T-cell (primary cell): ENCODE measurements at regions not wholly inside any gene's neighbourhood (a gene's known extent, or its start where the extent isn't known, plus 50 kb on each side); places are given as distances from the start of the nearest gene placed in this dataset.
"Not testable (repeated sequence)": the region's sequence is repeated elsewhere in the genome, so short reads cannot be mapped to it uniquely, and the experiment has no call there.

Experiments
- ATAC-seq, 4 experiments: fragments of 200-7000 bp in 3 of 4; fragments of 150-1000 bp in 1 of 4; cut with Tn5 transposase; replicated peaks in 1 of 4; 1 replicate in 3 of 4; 2 replicates in 1 of 4; pipeline ENCODE4 v1.10.0; 2021; ENCODE audit warnings: moderate library complexity in 3 of 4, mild to moderate bottlenecking in 2 of 4, moderate number of reproducible peaks in 1 of 4
- CTCF ChIA-PET, 2 donors: fragments of 300-600 bp; sonication (Branson Sonifier 250); formaldehyde crosslinking; loops; one replicate each; lab custom pipeline; 2022; ENCODE audit warnings: antibody characterized with exemption in 2 of 2; lab: Charles Lee
- POLR2A ChIA-PET, 2 donors: fragments of 300-600 bp; sonication (Branson Sonifier 250); formaldehyde crosslinking; loops; one replicate each; lab custom pipeline; 2022; ENCODE audit warnings: antibody characterized with exemption in 2 of 2; lab: Charles Lee
- DNase-seq, 35 experiments: peaks; one replicate each; pipeline versions ENCODE4 v3.0.0 to v3.0.0-alpha.2; 2013 to 2023
- H3K27ac ChIP-seq: one replicate; pipeline ENCODE4 v1.5.1; 2013; ENCODE audit warnings: low read length
- H3K27me3 ChIP-seq, 2 experiments: replicated peaks in 1 of 2; 1 replicate in 1 of 2; 2 replicates in 1 of 2; pipeline versions ENCODE4 v1.6.1 to v1.7.0; 2013; ENCODE audit warnings: low read length in 1 of 2, mixed read lengths in 1 of 2; ENCODE audit not compliant: control insufficient read depth in 2 of 2, insufficient read depth in 2 of 2; ENCODE audit errors: extremely low read depth in 1 of 2
- H3K36me3 ChIP-seq, 2 donors: 1 replicate in 1 of 2; 2 replicates in 1 of 2; pipeline versions ENCODE4 v1.6.1 to v1.7.0; 2013; ENCODE audit warnings: low read length in 1 of 2; ENCODE audit not compliant: control insufficient read depth in 2 of 2, insufficient read depth in 1 of 2; ENCODE audit errors: extremely low read depth in 1 of 2
- H3K4me1 ChIP-seq, 2 experiments: 1 replicate in 1 of 2; 2 replicates in 1 of 2; pipeline versions ENCODE4 v1.6.1 to v1.7.0; 2013; ENCODE audit warnings: low read length in 2 of 2, mixed read lengths in 1 of 2; ENCODE audit not compliant: insufficient read depth in 2 of 2, control insufficient read depth in 1 of 2; ENCODE audit errors: extremely low read depth in 1 of 2
- H3K4me3 ChIP-seq, 2 donors: 1 replicate in 1 of 2; 2 replicates in 1 of 2; pipeline versions ENCODE4 v1.5.1 to v1.7.0; 2013; ENCODE audit warnings: mild to moderate bottlenecking in 2 of 2, low read length in 1 of 2, moderate library complexity in 1 of 2; ENCODE audit not compliant: control insufficient read depth in 1 of 2; ENCODE audit errors: extremely low read depth in 1 of 2
- H3K9me3 ChIP-seq: 2 replicates; pipeline ENCODE4 v1.7.0; 2013
- H3K27ac Mint-ChIP-seq, 2 donors: one replicate each; pipeline ENCODE4 v1.8.0; 2020 to 2021; ENCODE audit warnings: mild to moderate bottlenecking in 2 of 2, mixed read lengths in 2 of 2
- H3K27me3 Mint-ChIP-seq, 2 donors: one replicate each; pipeline ENCODE4 v1.8.0; 2021 to 2022; ENCODE audit warnings: mixed read lengths in 2 of 2
- H3K36me3 Mint-ChIP-seq: one replicate; pipeline ENCODE4 v1.8.0; 2021; ENCODE audit warnings: mixed read lengths
- H3K4me1 Mint-ChIP-seq, 3 donors: one replicate each; pipeline ENCODE4 v1.8.0; 2020 to 2022; ENCODE audit warnings: mixed read lengths in 3 of 3, mild to moderate bottlenecking in 1 of 3
- H3K4me3 Mint-ChIP-seq, 3 donors: one replicate each; pipeline ENCODE4 v1.8.0; 2020 to 2022; ENCODE audit warnings: mild to moderate bottlenecking in 3 of 3, mixed read lengths in 3 of 3, moderate library complexity in 3 of 3
- H3K9me3 Mint-ChIP-seq, 3 donors: one replicate each; pipeline ENCODE4 v1.8.0; 2020 to 2022; ENCODE audit warnings: mixed read lengths in 3 of 3
- WGBS: methylation state at CpG from one replicate; pipeline ENCODE4 v1.1.5; 2013; ENCODE audit warnings: missing lambda C conversion rate; ENCODE audit not compliant: insufficient coverage; 5-methylcytosine and 5-hydroxymethylcytosine counted together

DNA sequence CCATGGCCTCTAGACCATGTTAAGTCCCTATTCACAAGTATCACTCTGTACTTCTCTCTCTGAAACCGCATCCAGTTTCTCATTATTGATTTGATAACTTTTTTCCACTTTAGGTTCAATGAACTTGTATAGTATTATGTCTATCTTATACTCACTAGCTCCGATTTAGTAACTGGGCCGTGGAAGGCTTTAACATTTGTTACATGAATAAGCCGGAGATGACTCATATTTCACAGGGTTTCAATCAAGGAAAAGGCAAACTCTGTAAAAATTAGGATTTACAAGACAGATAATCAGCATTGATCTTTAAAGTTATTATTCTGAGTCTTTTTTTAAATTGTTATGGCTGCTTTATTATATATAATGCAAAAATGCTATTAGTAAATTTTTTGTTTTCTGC lies 662.2 kb upstream of the CNTN5 start:
- H3K36me3 ChIP-seq, result no peaks in the 10 kb centered on the region
- Mint-ChIP-seq H3K27ac (no peak overlapping the region), H3K4me3 (no peak overlapping the region), H3K27me3 (no peaks in the 10 kb centered on the region), H3K9me3 (peaks cover 4 to 10% (median 6%) of the 10 kb centered on the region in 3 donors), H3K4me1 (no peaks in the 10 kb centered on the region), H3K36me3 (no peaks in the 10 kb centered on the region)
- H3K27me3 ChIP-seq, result no peaks in the 10 kb centered on the region
- no peak overlapping the region for H3K4me3 ChIP-seq
- no CpG with 5 or more reads among the region's 4 CpGs for WGBS
- ATAC-seq (no peak), DNase-seq (no peak)
- ChIA-PET CTCF (no interaction called here), POLR2A (no interaction called here)
- no peak overlapping the region for H3K27ac ChIP-seq
- no peaks in the 10 kb centered on the region for H3K4me1 ChIP-seq
- H3K9me3 ChIP-seq, result no peaks in the 10 kb centered on the region

DNA sequence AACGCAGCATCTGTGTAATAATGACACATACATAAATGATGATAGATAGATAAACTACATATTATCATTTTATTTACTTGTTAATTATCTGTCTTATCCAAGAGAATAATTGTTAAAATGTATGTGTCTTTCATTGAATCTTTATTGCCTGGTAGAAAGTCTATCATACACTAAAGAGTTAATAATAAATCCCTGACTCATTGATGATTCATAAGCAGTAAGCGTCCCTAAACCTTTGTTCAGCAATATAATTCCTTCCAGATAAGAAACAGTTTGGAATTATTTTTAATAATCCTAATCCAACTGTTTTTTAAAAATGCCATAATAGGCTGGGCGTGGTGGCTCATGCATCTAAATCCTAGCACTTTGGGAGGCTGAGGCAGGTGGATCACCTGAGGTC lies 655.6 kb upstream of the CNTN5 start:
- H3K27me3 ChIP-seq, result no peaks in the 10 kb centered on the region
- H3K9me3 ChIP-seq, result no peaks in the 10 kb centered on the region
- H3K27ac ChIP-seq, result no peak overlapping the region
- ChIA-PET POLR2A (no interaction called here), CTCF (no interaction called here)
- Mint-ChIP-seq H3K27ac (no peak overlapping the region), H3K27me3 (no peaks in the 10 kb centered on the region), H3K4me3 (no peak overlapping the region), H3K4me1 (no peaks in the 10 kb centered on the region), H3K9me3 (peaks cover 6 to 20% (median 7%) of the 10 kb centered on the region in 3 donors), H3K36me3 (no peaks in the 10 kb centered on the region)
- ATAC-seq, result no peak
- H3K4me1 ChIP-seq, result no peaks in the 10 kb centered on the region
- no peak overlapping the region for H3K4me3 ChIP-seq
- no CpG with 5 or more reads among the region's 3 CpGs for WGBS
- H3K36me3 ChIP-seq, result no peaks in the 10 kb centered on the region
- no peak for DNase-seq

- Mint-ChIP-seq H3K27ac (no peak overlapping the region), H3K36me3 (no peaks in the 10 kb centered on the region), H3K4me3 (no peak overlapping the region), H3K4me1 (no peaks in the 10 kb centered on the region), H3K27me3 (no peaks in the 10 kb centered on the region), H3K9me3 (peaks cover 6 to 21% (median 7%) of the 10 kb centered on the region in 3 donors)
- Histone ChIP-seq H3K27me3 (no peaks in the 10 kb centered on the region), H3K4me3 (no peak overlapping the region), H3K27ac (no peak overlapping the region), H3K36me3 (no peaks in the 10 kb centered on the region), H3K9me3 (no peaks in the 10 kb centered on the region), H3K4me1 (no peaks in the 10 kb centered on the region)
- ChIA-PET CTCF (no interaction called here), POLR2A (no interaction called here)
- no peak for DNase-seq
- no peak for ATAC-seq
- no CpG with 5 or more reads among the region's 2 CpGs for WGBS
Measured at GRCh38 chr11:98365941-98366340, 654.8 kb upstream of the CNTN5 start.

DNA sequence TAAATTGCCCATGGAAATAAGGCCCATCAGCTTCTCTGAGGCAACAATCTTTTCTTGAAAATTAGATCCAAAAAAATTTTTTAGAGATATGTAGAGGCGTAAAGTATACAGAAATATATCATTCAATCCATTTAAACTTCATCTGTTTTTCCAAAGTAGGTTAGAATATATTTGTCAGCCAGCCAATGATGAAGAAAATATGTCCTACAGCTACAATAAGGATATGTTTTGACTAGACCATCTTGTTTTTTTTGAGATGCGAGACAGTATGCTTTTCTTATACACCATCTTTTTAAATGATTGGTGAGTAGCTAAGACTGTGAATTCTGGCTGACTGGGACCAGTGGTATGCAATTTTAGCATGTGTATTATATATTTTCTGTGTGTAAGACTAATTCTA lies 630.4 kb upstream of the CNTN5 start:
- no CpG with 5 or more reads among the region's 2 CpGs for whole genome bisulfite sequencing
- H3K4me1 Mint-ChIP-seq, result no peaks in the 10 kb centered on the region

DNA sequence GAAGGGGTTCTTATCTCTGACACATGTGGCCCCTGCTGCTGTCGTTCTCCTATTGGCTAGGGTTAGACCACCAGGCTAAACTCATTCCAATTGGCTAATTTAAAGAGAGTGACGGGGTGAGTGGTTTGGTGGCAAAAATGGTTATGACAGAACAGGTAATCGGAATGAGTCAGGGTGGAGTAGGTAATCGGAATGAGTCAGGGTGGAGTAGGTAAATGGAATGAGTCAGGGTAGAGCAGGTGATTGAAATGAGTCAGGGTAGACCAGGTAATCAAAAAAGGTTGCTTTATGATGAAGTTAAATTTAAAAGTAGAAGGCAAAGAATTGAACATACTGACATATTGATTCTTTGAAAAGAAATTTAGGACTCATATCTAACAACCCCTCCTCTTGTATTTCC lies 626.2 kb upstream of the CNTN5 start:
- H3K4me3 ChIP-seq, H3K9me3 ChIP-seq, H3K27me3 Mint-ChIP-seq, H3K27ac Mint-ChIP-seq, H3K27ac ChIP-seq, H3K4me1 Mint-ChIP-seq, H3K36me3 Mint-ChIP-seq, H3K4me1 ChIP-seq, H3K36me3 ChIP-seq, POLR2A ChIA-PET, H3K27me3 ChIP-seq, H3K4me3 Mint-ChIP-seq, ATAC-seq, DNase-seq: not testable (repeated sequence)
- WGBS, result 78% methylated on average over 3 of the region's 4 CpGs
- CTCF ChIA-PET, result interaction anchor here in 1 of 2 donors (0.6 kb wide), 1 partner anchor 645 kb away, joined by 3 read pairs; no protein-coding TSS in a partner anchor
- H3K9me3 Mint-ChIP-seq, result peaks cover 0 to 26% (median 22%) of the 10 kb centered on the region in 3 donors

More for the DNA sequence above, 630.4 kb upstream of the CNTN5 start:
- no peak for DNase-seq
- Mint-ChIP-seq H3K9me3 (peaks cover 0 to 27% (median 16%) of the 10 kb centered on the region in 3 donors), H3K27me3 (no peaks in the 10 kb centered on the region), H3K4me3 (no peak overlapping the region), H3K27ac (no peak overlapping the region), H3K36me3 (no peaks in the 10 kb centered on the region)
- Histone ChIP-seq H3K36me3 (no peaks in the 10 kb centered on the region), H3K4me1 (no peaks in the 10 kb centered on the region), H3K27me3 (no peaks in the 10 kb centered on the region), H3K4me3 (no peak overlapping the region), H3K27ac (no peak overlapping the region), H3K9me3 (no peaks in the 10 kb centered on the region)
- POLR2A ChIA-PET, result no interaction called here
- CTCF ChIA-PET, result no interaction called here
- ATAC-seq, result no peak

GRCh38 chr11:98398508-98398907 lies 622.2 kb upstream of the CNTN5 start:
- ATAC-seq (no peak), DNase-seq (no peak)
- ChIA-PET CTCF (no interaction called here), POLR2A (no interaction called here)
- Mint-ChIP-seq H3K36me3 (no peaks in the 10 kb centered on the region), H3K4me3 (no peak overlapping the region), H3K27me3 (no peaks in the 10 kb centered on the region), H3K4me1 (no peaks in the 10 kb centered on the region), H3K27ac (no peak overlapping the region), H3K9me3 (peaks cover 1 to 22% (median 20%) of the 10 kb centered on the region in 3 donors)
- H3K4me3 ChIP-seq, result no peak overlapping the region
- no peaks in the 10 kb centered on the region for H3K4me1 ChIP-seq
- no peaks in the 10 kb centered on the region for H3K36me3 ChIP-seq
- H3K9me3 ChIP-seq, result no peaks in the 10 kb centered on the region
- H3K27ac ChIP-seq, result no peak overlapping the region
- no peaks in the 10 kb centered on the region for H3K27me3 ChIP-seq

DNA sequence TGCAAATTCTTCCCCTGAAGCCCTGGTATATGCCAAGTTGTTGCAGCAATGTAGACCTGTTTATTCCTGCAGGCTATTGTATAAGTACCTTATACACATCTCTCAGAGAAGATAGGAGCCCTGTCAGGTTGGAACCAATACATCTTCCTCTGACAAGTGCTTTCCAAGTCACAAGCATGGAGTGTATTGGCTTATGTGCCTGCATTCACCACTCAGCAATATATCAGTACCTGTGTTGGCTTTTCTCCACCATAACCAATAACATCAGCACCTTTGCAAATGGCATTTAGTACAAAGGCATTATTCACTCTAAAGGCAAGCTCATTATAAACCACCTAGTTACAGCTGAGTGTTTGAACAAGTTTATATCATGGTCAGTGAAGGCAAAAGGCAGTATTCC lies 611.7 kb upstream of the CNTN5 start:
- Histone ChIP-seq H3K9me3 (no peaks in the 10 kb centered on the region), H3K27ac (no peak overlapping the region), H3K36me3 (no peaks in the 10 kb centered on the region), H3K4me1 (no peaks in the 10 kb centered on the region), H3K27me3 (no peaks in the 10 kb centered on the region), H3K4me3 (no peak overlapping the region)
- H3K27ac Mint-ChIP-seq, result no peak overlapping the region
- no peaks in the 10 kb centered on the region for H3K4me1 Mint-ChIP-seq
- no peaks in the 10 kb centered on the region for H3K27me3 Mint-ChIP-seq
- peaks cover 0 to 7% (median 3%) of the 10 kb centered on the region in 3 donors for H3K9me3 Mint-ChIP-seq
- POLR2A ChIA-PET, result no interaction called here
- no peak overlapping the region for H3K4me3 Mint-ChIP-seq
- DNase-seq, result no peak
- CTCF ChIA-PET, result no interaction called here
- no peaks in the 10 kb centered on the region for H3K36me3 Mint-ChIP-seq
- no peak for ATAC-seq
